HG03558 (cell line): ENCODE measurements at regions not wholly inside any gene's neighbourhood (a gene's known extent, or its start where the extent isn't known, plus 50 kb on each side); places are given as distances from the start of the nearest gene placed in this dataset.

Source experiments
- ATAC-seq: cut with Tn5 transposase; IDR thresholded peaks from one replicate; pipeline ENCODE4 v1.9.1; 2021; ENCODE audit warnings: moderate number of reproducible peaks; ENCODE audit not compliant: unreplicated experiment; ENCODE audit errors: extremely low read depth

DNA sequence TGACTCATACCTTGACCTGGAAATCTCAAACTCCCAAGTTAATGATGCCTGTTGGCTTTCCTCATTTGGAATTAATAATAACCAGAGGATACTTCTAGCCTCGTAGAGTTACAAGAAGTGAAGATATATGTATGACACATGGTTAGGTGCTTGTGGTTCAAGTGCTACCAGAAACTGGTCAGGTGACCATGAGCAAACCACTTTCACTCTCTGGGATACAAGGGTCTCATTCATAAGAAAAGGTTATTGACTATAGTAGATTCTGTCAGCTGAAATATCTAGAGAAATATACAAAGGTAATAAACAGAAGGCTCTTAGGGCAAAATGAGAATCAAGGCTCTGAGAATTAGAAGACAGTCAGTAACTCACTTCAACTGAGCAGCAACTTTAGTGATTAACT lies 233.3 kb downstream of the KCNA4 start:
- ATAC-seq, result no peak

DNA sequence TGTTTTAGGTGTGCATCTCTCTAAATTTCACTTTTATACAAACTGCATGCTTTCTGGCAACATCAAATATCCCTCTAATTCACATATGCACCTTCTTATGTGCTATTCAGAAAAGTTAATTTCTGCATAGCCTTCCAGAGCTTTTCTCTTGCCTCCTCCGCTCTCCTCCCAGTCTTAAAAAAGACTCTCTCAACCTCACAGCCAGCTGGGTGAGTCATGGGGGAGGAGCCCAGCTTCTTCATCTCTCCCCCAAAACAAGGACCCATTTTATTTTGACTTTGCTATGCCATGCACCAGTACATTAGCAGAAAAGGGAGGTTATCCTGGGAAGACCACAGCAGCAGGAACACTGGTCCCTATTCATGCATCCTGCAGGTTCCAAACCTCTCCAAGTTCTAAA lies 234.4 kb downstream of the KCNA4 start:
- ATAC-seq, result no peak

DNA sequence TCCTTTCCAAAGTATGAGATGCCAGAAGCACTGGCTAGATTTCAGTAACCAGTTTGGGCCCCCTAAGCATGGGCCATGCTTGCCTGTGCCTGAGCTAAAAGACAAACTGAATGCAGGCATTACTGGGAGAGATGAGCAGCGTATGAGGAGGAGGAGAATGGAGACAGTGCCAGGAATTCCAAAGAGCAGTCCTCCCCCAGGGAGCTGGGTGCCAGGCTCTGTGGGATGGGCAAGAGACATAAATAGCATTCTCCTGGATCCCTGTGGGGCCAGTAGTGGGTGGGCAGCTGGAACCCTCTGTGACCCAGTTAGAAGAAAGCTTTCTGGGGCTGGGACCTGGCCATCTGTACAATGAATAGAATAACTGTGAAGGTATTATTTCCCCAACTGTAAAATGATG lies 235.6 kb downstream of the KCNA4 start:
- no peak for ATAC-seq

DNA sequence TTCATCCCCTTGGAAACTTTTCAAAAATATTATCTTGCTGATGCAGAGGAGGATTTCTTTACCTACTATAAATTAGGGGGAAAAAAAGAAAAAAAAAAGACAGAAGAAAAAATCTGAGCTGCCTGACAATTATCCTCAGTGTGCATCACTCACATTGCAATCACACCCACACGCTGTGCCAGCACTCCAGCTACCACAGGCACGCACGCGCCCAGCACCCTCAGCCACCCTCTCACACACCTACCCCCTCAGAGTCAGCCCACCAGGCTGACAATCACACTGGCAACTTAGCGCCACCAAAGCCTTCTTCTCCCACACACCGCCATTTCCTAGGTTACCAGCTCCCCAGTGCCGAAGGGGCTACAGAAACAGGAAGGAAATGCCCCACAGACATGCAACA lies 236.1 kb downstream of the KCNA4 start:
- no peak for ATAC-seq

DNA sequence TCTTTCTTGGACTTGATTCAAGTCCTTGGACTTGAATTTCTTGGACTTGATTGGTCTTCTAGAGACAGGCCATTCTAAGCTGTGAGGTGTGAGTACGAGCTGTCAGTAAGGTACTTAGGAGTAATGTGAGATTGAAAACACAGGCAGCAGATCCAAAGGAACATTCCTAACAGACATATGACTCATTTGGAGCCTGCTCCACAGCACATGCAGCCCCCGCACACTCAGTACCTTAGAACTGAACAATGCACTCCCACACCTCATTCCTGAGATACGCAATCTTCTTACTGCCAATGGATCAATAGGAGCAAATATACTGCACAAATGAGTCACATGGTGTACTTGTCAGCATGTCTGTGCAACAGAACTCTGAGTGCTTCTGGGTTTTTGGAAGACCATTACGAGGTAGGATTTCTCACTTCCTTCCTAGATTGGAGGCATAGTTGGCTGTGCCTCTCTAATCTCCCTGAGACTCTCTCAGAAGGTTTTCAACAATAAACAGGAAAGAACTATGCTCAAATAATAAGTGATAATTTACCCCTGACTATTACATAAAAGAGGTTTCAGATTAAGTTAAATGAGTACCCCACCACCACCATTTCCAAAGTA lies 243.1 kb downstream of the KCNA4 start:
- ATAC-seq, result no peak

DNA sequence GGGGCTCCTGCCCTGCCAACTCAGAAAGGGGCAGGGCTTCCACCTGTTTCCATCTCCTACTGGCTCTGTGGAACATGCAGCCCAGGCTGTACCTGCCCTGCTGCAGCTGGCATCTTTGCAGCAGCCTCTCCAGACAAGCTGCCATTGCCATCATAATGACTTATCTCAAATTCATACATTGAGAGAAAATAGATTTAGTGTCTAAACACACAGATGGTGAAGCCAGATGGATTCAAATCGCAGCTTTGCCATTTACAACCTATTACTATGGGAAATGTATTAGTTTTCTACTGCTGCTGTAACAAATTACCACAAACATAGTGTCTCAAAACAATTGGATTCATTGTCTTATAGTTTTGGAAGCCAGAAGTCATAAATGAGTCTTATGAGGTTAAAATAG lies 260.0 kb downstream of the KCNA4 start:
- no peak for ATAC-seq

DNA sequence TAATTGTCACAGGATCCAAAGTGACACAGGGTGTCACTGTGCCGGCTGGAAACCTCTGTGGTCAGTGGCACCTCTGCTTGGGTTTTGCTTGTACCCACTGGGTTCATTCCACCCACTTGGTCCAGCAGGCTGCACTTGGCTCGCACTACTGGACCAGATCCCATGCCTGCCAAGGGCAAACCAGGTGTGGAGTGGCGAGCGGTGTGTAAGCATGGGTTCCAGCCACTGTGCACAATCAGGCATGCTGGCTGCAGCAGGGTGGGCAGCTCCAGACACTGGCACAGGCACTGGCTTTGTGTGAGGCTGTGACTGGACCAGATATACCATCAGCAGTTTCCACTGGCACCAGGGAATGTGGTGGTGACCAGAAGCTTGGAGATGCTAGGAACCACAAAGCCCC lies 261.4 kb downstream of the KCNA4 start:
- ATAC-seq, result no peak

DNA sequence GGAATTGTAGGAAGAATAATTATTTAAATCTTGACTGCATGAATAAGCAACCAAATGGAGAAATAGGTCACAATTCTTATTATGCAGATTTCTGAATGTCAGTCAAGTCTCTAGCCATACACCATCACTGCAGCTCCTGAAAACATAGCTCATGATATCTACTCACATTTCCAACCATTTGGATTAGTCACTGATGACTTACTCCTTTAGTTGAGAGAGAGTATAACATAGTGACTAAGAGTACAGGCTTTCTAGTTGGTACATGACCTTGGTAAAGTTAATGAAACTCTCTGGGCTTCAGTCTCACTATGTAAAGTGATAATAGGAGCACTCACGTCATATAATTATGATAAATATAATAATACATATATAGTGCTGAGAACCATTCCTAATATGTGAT lies 265.2 kb downstream of the KCNA4 start:
- ATAC-seq, result no peak

DNA sequence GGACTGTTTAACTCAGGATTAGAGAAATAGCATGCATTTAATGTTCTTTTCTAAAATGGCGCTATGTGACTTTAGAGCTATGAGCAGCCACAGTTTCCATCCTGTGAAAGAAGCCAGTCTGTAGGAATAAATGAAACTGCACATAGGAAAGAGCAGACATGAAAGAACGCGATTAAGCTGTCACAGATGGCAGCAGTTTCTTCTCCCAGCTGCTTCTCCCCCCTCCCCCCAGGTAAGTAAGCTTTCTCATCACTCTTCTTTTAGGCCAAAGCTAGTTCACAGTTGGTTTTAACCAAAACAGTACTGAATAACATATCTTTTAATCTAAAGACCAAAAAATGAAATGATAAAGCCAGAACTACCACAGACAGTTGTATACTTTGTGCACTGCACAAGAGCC lies 266.4 kb downstream of the KCNA4 start:
- no peak for ATAC-seq

DNA sequence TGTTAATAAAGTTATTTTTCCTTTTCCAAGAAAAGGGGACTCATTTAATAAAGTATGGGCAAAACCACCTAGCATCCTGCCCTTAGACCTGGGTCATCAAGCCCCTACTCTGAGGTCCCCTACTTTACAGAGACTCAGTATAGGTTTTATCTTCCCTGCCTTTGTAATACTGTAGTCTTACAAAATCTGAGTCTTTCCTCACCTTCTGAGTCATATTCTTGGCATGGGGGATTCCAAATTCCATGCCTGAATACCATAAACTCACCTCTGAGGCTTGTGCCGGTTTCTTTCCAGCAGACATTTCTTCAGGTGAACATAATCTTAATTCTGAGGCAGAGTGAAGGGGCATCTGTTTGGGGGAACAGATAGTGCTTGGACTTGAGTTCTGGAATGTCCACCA lies 282.5 kb downstream of the KCNA4 start:
- no peak for ATAC-seq

DNA sequence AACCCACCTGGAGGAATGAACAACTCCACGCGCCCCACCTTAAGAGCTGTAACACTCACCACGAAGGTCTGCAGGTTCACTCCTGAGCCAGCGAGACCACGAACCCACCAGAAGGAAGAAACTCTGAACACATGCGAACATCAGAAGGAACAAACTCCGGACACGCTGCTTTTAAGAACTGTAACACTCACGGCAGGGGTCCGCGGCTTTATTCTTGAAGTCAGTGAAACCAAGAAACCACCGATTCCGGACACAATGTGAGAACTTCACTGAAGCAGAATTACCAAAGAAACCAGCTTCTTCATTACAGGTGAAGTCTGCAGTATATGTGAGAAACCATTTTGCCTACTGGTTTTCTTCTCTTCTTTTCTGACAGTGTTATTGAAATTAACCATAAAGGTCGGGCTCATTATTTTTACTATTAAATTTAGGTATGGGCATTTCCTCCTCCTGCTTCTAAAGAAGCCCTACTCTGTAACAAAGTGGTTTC lies 303.0 kb downstream of the KCNA4 start:
- no peak for ATAC-seq

DNA sequence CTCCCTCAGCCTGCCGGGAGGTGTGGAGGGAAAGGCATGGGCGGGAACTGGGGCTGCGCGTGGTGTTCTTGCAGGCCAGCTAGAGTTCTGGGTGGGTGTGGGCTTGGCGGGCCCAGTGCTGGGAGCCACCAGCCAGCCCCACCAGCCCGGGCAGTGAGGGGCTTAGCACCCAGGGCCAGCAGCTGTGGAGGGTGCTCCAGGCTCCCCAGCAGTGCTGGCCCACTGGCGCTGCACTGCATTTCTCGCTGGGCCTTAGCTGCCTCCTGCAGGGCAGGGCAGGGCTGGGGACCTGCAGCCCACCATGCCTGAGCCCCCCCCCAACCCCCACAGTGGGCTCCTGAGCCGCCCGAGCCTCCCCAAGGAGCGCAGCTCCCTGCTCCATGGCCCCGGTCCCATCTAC lies 304.2 kb downstream of the KCNA4 start:
- ATAC-seq, result no peak

DNA sequence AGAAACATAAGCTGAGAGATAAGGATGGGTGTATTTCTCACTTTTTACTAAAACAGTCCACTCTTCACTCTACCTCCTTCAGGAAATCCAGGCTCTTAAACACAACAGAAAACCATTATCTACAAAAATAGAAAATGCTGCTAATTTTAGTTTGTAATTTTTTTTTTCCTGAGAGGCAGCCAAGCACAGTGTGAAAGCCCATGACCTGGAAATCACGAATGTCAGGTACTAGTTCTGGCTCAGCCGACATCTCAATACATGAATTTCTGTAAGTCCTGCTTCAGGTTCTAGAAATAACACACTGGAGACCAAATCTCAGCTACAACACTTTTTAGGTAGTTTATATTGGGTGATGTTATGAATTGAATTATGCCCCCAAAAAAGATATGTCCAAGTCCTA lies 308.9 kb downstream of the KCNA4 start:
- ATAC-seq, result no peak

DNA sequence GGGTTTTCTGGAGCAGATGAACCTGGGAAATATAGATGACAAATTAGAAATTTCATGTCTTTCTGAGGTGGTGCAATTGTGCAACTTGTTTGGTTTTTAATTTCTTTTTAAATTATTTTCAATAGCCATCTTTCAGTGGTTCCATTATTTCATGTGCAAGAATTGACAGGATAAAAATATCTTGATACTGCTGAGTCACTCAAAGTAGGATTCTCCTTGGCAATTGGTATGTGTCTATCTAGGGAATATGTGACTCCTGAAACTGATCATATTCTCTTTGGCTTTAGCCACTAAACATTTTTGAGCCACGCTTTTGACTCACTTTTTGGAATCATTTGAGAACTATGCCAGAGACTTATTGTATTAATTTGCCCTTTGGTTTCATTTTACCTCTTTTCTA lies 331.5 kb downstream of the KCNA4 start:
- no peak for ATAC-seq

DNA sequence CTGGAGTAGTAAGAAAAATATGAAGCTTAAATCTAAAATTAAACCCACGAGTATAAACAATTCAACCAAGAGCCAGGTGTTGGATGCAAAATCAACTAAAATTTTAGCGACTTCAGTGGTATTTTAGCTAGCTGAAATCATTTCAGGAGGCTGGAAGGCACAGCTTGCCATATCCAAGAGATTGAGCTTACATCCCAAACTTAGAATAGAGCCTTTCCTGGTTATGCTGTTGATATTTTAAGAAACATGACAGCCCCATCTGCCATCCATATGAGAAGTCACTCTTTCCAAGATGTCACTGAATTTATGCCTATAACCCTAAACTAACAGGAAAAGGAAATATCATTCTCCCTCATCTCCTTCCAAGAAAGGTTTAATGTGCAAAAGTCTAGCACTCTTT lies 334.0 kb downstream of the KCNA4 start:
- no peak for ATAC-seq

DNA sequence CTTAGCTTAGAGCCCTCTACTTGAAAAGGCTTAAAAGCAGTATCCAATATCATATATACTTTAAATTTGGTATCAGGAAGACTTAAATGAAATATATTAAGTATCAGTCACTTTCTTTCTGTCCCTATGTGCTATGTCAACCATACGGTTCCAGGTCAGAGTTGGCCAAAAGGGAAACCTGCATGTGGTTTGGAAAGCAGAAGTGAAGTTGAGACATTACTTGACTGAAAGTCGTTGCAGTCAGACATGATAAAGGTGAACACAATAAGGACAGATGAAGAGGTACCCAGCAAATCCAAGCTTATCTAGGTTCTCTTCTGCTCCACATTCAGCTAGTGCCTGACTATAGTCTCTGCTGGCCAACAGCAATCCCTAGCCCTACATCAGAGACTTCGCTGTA lies 336.8 kb downstream of the KCNA4 start:
- ATAC-seq, result peak; percentile 72

DNA sequence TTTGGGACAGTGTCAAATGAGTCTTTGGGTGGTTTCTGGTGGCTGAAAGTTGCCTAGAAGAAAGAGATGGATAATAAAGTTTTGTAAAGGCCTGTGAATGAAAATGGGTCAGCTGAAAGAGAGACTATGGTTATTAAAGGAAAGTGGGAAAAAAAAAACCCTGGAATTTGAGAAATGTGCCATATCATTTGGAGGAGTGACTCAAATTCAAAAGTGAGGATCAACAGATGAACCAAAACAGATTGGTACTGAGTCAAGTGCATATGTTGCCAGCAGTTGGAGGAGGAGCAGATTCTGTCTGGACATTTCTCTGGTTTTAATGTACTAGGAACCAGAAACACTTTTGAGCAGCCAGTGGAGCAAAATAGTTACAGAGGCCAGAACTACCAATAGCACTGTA lies 339.8 kb downstream of the KCNA4 start:
- no peak for ATAC-seq

DNA sequence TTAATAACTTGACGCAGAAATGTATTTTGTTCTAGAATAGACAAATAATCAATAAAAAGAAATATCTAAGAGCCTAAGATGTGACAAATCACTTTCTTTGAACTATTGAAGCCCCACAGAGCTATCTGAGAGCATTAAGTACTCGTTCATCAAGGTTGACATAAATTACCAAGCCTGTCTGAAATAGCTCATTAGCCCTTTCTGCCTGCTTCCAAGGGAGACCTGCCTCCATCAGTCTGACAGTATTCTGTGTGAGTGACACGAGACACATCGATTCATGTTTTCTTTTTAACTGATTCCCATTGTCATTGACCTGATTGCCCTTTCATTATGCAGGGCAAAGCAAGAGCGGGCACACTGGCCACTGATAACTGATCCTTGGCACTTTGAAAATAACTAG lies 347.5 kb downstream of the KCNA4 start:
- ATAC-seq, result no peak

DNA sequence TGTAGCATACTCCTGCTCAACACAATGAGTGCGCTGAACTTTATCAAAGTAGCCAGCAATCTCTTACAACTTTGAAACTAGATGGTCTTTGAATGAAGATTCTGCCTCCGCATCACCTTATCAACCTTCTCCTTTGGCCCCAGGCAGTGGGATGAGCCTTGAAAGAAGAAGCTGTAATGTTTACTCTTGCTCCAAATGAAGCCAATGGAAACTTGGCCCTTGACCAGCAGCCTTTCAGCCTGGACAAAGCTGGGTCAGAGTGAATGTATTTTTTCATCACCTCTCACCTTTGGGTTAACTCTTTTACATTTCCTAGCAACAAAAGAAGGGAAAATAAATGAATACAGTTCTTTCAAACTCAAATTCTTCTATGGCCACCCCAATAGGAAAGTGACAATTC lies 359.1 kb downstream of the KCNA4 start:
- ATAC-seq, result no peak

DNA sequence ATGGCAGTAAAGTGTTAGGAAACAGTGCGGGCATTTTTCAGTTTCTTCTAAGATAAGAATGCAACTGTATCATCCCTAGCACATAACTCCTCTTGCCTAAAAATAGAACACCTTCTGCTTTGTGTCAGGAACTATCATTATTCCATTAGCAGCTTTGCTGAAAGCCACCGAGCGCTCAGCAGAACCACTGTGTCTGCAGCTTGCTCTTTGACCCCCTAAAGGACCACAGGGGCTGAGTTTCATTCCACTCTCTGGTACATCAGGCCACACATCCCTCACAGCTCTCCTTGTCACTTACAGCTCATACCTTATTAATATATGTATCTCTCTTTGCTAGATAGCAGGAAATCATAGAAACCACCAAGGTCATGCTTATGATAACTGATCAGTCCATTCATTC lies 360.2 kb downstream of the KCNA4 start:
- no peak for ATAC-seq

DNA sequence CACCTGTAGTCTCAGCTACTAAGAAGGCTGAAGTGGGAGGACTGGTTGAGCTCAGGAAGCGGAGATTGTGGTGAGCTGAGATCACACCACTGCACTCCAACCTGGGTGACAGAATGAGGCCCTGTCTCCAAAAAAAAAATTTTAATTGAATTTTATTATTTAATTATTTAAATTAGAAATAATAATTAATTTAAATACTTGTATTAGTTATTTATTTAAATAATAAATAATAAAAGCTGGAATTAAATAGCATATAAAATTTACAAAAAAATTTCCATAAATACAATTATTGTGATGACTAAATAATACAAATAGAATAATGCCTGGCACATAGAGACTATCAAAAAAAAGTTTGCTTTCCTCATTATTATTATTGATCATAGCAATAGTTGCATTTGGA lies 371.5 kb downstream of the KCNA4 start:
- ATAC-seq, result no peak

DNA sequence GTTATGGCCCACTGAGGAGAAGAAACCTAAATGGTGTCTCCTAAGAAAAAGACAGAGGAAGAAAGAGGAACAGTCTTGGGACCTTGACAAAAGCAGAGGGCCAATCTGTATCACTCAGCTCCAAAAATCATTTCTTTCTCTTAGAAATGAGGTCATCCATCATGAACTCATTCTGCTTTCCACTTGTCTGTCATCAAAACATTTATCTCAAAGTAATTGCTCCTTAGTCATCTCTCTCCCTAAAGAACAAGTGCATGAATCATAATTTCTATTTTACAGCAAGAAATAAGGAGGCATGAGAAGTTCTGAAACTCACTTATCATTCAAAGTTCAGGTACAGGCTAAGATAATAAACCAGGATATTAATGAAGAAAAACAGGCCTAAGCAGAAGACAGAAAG lies 375.6 kb downstream of the KCNA4 start:
- no peak for ATAC-seq

DNA sequence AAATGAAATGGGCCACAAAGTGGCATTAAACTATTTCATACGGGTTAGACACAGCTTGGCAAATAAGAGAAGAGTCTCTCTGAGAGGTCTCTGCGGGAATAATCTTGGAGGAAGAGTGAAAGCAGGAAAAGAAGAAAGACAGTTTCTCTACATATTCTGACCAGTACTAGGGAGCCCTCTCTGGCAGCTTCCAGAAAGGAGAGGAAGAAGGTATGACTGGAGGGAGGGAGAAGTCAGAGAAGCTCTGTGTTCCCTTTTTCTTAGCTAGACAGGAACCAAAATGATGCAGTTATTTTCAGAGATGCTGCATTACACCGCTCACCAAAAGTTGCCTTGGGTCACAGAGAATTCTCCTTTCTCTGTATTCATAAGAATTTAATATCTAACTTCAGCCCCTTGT lies 382.1 kb downstream of the KCNA4 start:
- ATAC-seq, result no peak
